Right lobe of liver (tissue), 6 donors: ENCODE measurements at regions not wholly inside any gene's neighbourhood (a gene's known extent, or its start where the extent isn't known, plus 50 kb on each side); places are given as distances from the start of the nearest gene placed in this dataset.

Experiments
- ATAC-seq, 4 donors: fragments of 200-7000 bp; cut with Tn5 transposase; one replicate each; pipeline ENCODE4 v1.9.1; 2020; ENCODE audit warnings: mild to moderate bottlenecking in 4 of 4, moderate library complexity in 4 of 4
- DNase-seq, 3 donors: peaks; one replicate each; pipeline ENCODE4 v3.0.0-alpha.2; 2020
- H3K27ac ChIP-seq, 3 donors: fragments of 200-600 bp; one replicate each; pipeline ENCODE4 v1.8.0; 2022
- H3K27me3 ChIP-seq, 2 donors: fragments of 200-600 bp; one replicate each; pipeline ENCODE4 v1.8.0; 2022
- H3K36me3 ChIP-seq, 4 donors: fragments of 200-600 bp; sonication (generic) in 1 of 4; one replicate each; pipeline versions ENCODE4 v1.5.1 to v1.8.0; 2017 to 2022; ENCODE audit warnings: control low read depth in 1 of 4
- H3K4me1 ChIP-seq, 4 donors: fragments of 200-600 bp; sonication (generic) in 1 of 4; one replicate each; pipeline versions ENCODE4 v1.5.1 to v1.8.0; 2017 to 2022; ENCODE audit warnings: control low read depth in 1 of 4
- H3K4me3 ChIP-seq, 3 donors: fragments of 200-600 bp; one replicate each; pipeline ENCODE4 v1.8.0; 2022
- H3K9me3 ChIP-seq, 4 donors: fragments of 200-600 bp; sonication (generic) in 1 of 4; one replicate each; pipeline versions ENCODE4 v1.5.1 to v1.8.0; 2017 to 2022; ENCODE audit warnings: control low read depth in 1 of 4
- POLR2A ChIP-seq: fragments of 450-650 bp; IDR thresholded peaks from one replicate; pipeline ENCODE4 v1.6.1; 2017; ENCODE audit warnings: antibody characterized with exemption, mild to moderate bottlenecking
- WGBS: methylation state at CpG from one replicate; pipeline ENCODE4 v1.1.6; 2018; ENCODE audit warnings: low coverage, low lambda C conversion rate; ENCODE audit not compliant: insufficient coverage; ENCODE audit errors: missing lambda C conversion rate; 5-methylcytosine and 5-hydroxymethylcytosine counted together
- intact Hi-C, 2 donors: fragments of 100-400 bp; cut with DNase I; formaldehyde crosslinking; loops; one replicate each; pipeline versions ENCODE4 v1.11.2 to v1.14.1; 2022
- TF ChIP-seq, protein P1 (sequence below), 4 donors: fragments of 200-600 bp in 3 of 4; fragments of 450-650 bp in 1 of 4; IDR thresholded peaks; one replicate each; pipeline versions ENCODE4 v1.5.1 to v1.8.0; 2016 to 2022; ENCODE audit warnings: antibody characterized with exemption in 4 of 4, mild to moderate bottlenecking in 2 of 4
- donor health status: DM: no; HTN: yes; CAD: no.
- donor health status: DM: no; HTN: no; CAD: no.
- donor health status: DM: no; HTN: no; CAD: no.
- donor health status: DM: no; HTN: yes; CAD: no.
- donor health status: DM: no; HTN: yes; CAD: no.

DNA sequence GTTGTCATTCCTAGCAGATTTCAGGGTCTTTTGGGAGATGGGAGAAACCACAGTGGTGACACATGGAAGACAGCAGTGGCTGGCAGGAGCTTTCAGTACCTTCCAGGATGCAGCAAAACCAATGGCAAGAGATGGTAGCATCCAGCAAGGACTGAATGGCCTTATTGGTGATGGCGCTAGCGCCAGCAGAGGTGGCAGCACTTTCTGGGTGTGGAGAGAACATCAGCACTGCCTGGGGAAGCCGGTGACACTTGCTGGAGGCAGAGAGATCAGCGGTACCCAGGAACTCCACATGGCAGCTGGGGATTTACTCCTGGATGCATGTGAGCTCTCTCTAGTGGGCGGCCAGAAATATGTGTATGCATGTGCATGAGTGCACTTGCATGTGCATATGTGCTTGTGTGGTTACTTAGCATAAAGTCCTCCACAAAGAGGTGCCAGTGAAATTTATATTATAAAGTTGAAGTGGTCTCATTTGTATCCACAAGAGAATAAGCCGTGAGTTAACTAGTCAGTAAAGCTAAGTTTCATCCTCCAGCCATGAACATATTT, 364.7 kb downstream of the LMX1A start:
- Histone ChIP-seq H3K36me3 (no peaks in the 10 kb centered on the region), H3K27ac (no peak overlapping the region), H3K4me1 (no peaks in the 10 kb centered on the region), H3K9me3 (no peaks in the 10 kb centered on the region), H3K4me3 (no peak overlapping the region), H3K27me3 (no peaks in the 10 kb centered on the region)
- DNase-seq (no peak), ATAC-seq (no peak)
- intact Hi-C loops, result no loop called here
- TF ChIP-seq, protein P1, sequence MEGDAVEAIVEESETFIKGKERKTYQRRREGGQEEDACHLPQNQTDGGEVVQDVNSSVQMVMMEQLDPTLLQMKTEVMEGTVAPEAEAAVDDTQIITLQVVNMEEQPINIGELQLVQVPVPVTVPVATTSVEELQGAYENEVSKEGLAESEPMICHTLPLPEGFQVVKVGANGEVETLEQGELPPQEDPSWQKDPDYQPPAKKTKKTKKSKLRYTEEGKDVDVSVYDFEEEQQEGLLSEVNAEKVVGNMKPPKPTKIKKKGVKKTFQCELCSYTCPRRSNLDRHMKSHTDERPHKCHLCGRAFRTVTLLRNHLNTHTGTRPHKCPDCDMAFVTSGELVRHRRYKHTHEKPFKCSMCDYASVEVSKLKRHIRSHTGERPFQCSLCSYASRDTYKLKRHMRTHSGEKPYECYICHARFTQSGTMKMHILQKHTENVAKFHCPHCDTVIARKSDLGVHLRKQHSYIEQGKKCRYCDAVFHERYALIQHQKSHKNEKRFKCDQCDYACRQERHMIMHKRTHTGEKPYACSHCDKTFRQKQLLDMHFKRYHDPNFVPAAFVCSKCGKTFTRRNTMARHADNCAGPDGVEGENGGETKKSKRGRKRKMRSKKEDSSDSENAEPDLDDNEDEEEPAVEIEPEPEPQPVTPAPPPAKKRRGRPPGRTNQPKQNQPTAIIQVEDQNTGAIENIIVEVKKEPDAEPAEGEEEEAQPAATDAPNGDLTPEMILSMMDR (IDR thresholded peaks at IDR 0.05), result no peak
- no peak for TF ChIP-seq POLR2A
- 78% methylated on average over 3 of the region's 6 CpGs for WGBS

DNA sequence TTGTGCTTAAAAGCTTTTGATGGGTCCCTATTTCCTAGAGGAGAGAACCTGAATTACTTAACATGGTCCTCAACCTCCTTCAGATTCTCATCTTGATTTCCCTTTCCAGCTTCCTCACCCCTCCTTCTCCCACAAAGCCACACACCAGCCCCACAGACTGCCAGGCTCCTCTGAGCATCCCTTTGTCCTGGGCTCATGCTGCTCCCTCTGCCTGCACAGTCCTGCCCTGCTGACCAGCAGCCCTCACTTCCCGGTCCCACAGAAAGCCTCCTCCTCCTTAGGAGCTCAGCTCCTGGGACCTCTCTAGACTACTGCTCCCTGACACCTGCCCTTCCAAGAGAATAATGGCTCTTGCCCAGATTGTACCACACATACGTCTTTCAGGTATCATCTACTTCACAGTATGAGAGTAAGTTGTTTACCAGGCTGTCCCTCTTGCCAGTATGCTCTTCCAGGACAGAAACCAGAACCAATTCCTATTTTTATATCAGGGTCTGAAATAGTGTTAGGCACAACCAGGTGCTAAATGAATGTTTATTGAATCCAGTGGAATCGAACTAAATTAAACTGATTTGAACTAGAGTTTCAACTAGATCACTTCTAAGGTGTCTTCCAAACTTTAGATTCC, 373.4 kb downstream of the LMX1A start:
- Histone ChIP-seq H3K36me3 (no peaks in the 10 kb centered on the region), H3K4me3 (no peak overlapping the region), H3K9me3 (no peaks in the 10 kb centered on the region), H3K27me3 (no peaks in the 10 kb centered on the region), H3K27ac (no peak overlapping the region), H3K4me1 (no peaks in the 10 kb centered on the region)
- WGBS, result 42% methylated on average over 3 of the region's 3 CpGs
- intact Hi-C loops, result no loop called here
- no peak for ATAC-seq
- TF ChIP-seq, protein P1 (IDR thresholded peaks at IDR 0.05), result no peak
- TF ChIP-seq POLR2A, result no peak
- no peak for DNase-seq

DNA sequence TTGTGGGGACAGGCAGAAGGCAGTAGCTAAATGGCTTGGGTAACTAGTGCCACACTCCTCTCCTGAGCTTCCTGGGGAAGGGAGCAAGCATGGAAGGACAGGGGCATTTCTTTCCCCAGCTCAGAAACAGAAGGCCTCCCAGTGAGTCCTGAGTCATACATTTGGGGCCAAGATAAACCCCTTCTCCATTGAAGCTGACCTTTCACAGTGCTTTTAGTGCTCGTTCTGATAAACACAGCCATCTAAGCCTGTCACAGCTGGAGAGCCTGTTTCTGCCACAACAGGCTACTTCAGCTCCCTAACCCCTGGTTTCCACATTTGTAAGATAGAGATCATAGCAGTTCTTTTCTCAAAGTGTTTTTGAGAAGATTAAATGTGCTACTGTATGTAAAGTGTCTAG, 374.0 kb downstream of the LMX1A start:
- intact Hi-C loops, result no loop called here
- no peaks in the 10 kb centered on the region for H3K36me3 ChIP-seq
- no peaks in the 10 kb centered on the region for H3K4me1 ChIP-seq
- H3K27me3 ChIP-seq, result no peaks in the 10 kb centered on the region
- no peaks in the 10 kb centered on the region for H3K9me3 ChIP-seq
- DNase-seq, result no peak
- H3K4me3 ChIP-seq, result no peak overlapping the region
- no peak overlapping the region for H3K27ac ChIP-seq
- TF ChIP-seq, protein P1 (IDR thresholded peaks at IDR 0.05), result no peak
- TF ChIP-seq POLR2A, result no peak
- no peak for ATAC-seq
- 0% methylated on average over 1 of the region's 1 CpG for WGBS

DNA sequence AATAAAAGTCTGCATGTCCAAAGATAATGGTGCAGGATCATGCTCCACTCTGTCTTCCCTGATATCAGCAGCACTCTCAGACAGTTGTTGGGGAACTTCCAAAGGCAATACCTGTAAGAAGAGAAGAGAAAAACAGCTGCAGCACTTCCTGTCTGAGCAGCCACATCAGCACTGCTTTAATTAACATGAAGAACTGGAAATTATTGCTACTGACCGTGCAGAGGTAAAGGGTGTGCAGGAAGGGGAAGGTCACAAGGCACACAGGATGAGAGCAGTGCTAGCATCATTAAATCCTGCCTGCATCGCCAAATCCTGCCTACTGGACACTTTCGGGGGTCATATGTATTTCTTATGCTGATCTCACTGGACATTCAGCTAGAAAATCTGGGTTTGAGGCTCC, 379.0 kb downstream of the LMX1A start:
- H3K27ac ChIP-seq, result no peak overlapping the region
- no peaks in the 10 kb centered on the region for H3K36me3 ChIP-seq
- intact Hi-C loops, result no loop called here
- H3K4me3 ChIP-seq, result no peak overlapping the region
- no peaks in the 10 kb centered on the region for H3K9me3 ChIP-seq
- ATAC-seq (no peak), DNase-seq (no peak)
- TF ChIP-seq, protein P1 (IDR thresholded peaks at IDR 0.05), result no peak
- TF ChIP-seq POLR2A, result no peak
- H3K27me3 ChIP-seq, result no peaks in the 10 kb centered on the region
- no peaks in the 10 kb centered on the region for H3K4me1 ChIP-seq
- WGBS, result 35% methylated on average over 3 of the region's 3 CpGs
